ENCODE measurements at regions not wholly inside any gene's neighbourhood (a gene's known extent, or its start where the extent isn't known, plus 50 kb on each side); places are given as distances from the start of the nearest gene placed in this dataset.

DNA sequence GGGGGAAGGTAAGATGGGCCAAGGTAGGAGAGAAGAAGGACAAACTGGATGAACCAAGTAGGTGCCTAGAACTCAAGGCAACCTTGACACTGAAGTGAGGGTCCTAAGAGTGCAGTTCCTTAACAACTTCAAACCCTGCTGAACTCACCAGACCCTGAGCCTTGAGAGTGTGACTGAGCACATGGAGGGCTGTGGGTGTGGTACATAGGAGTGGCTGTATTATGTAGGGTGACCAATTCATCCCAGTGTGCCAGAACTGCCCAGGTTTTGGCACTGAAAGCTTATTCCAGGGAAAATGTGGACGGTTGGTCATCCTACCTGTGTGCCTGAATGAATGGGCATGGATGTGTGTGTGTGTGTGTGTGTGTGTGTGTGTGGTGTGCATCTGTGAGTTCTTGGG, 281.8 kb downstream of the DHX35 start:
- DNase-seq (ENCODE audit: low read depth in 1 of 2, low spot score in 1 of 2), result no peak
- no peak overlapping the region for H3K4me3 ChIP-seq (replicated peaks; ENCODE audit: insufficient read depth, low read length)
- TF ChIP-seq SPI1 (IDR thresholded peaks at IDR 0.05; ENCODE audit: borderline replicate concordance, low read depth), result no peak
- TF ChIP-seq, protein P1, sequence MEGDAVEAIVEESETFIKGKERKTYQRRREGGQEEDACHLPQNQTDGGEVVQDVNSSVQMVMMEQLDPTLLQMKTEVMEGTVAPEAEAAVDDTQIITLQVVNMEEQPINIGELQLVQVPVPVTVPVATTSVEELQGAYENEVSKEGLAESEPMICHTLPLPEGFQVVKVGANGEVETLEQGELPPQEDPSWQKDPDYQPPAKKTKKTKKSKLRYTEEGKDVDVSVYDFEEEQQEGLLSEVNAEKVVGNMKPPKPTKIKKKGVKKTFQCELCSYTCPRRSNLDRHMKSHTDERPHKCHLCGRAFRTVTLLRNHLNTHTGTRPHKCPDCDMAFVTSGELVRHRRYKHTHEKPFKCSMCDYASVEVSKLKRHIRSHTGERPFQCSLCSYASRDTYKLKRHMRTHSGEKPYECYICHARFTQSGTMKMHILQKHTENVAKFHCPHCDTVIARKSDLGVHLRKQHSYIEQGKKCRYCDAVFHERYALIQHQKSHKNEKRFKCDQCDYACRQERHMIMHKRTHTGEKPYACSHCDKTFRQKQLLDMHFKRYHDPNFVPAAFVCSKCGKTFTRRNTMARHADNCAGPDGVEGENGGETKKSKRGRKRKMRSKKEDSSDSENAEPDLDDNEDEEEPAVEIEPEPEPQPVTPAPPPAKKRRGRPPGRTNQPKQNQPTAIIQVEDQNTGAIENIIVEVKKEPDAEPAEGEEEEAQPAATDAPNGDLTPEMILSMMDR (IDR thresholded peaks at IDR 0.05; ENCODE audit: insufficient read depth, low read length), result no peak
- no peak for TF ChIP-seq POLR2AphosphoS5 (IDR thresholded peaks at IDR 0.05; ENCODE audit: low read depth)
- TF ChIP-seq, protein P2, sequence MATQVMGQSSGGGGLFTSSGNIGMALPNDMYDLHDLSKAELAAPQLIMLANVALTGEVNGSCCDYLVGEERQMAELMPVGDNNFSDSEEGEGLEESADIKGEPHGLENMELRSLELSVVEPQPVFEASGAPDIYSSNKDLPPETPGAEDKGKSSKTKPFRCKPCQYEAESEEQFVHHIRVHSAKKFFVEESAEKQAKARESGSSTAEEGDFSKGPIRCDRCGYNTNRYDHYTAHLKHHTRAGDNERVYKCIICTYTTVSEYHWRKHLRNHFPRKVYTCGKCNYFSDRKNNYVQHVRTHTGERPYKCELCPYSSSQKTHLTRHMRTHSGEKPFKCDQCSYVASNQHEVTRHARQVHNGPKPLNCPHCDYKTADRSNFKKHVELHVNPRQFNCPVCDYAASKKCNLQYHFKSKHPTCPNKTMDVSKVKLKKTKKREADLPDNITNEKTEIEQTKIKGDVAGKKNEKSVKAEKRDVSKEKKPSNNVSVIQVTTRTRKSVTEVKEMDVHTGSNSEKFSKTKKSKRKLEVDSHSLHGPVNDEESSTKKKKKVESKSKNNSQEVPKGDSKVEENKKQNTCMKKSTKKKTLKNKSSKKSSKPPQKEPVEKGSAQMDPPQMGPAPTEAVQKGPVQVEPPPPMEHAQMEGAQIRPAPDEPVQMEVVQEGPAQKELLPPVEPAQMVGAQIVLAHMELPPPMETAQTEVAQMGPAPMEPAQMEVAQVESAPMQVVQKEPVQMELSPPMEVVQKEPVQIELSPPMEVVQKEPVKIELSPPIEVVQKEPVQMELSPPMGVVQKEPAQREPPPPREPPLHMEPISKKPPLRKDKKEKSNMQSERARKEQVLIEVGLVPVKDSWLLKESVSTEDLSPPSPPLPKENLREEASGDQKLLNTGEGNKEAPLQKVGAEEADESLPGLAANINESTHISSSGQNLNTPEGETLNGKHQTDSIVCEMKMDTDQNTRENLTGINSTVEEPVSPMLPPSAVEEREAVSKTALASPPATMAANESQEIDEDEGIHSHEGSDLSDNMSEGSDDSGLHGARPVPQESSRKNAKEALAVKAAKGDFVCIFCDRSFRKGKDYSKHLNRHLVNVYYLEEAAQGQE (IDR thresholded peaks at IDR 0.05; ENCODE audit: insufficient replicate concordance, low read depth), result no peak
- TF ChIP-seq GABPA (IDR thresholded peaks at IDR 0.05; ENCODE audit: low read depth), result no peak
- H3K27me3 ChIP-seq (ENCODE audit: insufficient read depth, poor library complexity, severe bottlenecking), result no peaks in the 10 kb centered on the region
- H3K27ac ChIP-seq (replicated peaks), result no peak overlapping the region

DNA sequence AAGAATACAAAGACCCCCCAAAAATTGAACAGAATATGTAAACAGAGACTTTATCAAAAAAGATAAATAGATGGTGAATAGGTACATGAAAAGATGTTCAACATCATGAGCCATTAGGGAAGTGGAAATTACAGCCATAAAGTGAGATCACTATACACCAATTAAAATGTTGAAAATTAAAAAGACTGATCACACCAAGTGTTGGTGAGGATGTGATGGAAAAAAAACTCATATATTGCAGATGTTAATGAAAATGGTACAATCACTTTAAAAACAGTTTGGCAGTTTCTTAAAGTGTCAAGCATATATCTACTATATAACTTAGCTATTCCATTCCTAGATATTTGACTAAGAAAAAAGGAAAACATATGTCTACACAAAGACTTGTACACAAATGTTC, 280.5 kb downstream of the DHX35 start:
- no peak for DNase-seq (ENCODE audit: low read depth in 1 of 2, low spot score in 1 of 2)
- Histone ChIP-seq H3K4me3 (replicated peaks; ENCODE audit: insufficient read depth, low read length) (no peak overlapping the region), H3K27me3 (ENCODE audit: insufficient read depth, poor library complexity, severe bottlenecking) (no peaks in the 10 kb centered on the region), H3K27ac (replicated peaks) (no peak overlapping the region)
- TF ChIP-seq POLR2AphosphoS5 (IDR thresholded peaks at IDR 0.05; ENCODE audit: low read depth), result no peak
- TF ChIP-seq, protein P2 (IDR thresholded peaks at IDR 0.05; ENCODE audit: insufficient replicate concordance, low read depth), result no peak
- no peak for TF ChIP-seq SPI1 (IDR thresholded peaks at IDR 0.05; ENCODE audit: borderline replicate concordance, low read depth)
- TF ChIP-seq, protein P1 (IDR thresholded peaks at IDR 0.05; ENCODE audit: insufficient read depth, low read length), result no peak
- no peak for TF ChIP-seq GABPA (IDR thresholded peaks at IDR 0.05; ENCODE audit: low read depth)

DNA sequence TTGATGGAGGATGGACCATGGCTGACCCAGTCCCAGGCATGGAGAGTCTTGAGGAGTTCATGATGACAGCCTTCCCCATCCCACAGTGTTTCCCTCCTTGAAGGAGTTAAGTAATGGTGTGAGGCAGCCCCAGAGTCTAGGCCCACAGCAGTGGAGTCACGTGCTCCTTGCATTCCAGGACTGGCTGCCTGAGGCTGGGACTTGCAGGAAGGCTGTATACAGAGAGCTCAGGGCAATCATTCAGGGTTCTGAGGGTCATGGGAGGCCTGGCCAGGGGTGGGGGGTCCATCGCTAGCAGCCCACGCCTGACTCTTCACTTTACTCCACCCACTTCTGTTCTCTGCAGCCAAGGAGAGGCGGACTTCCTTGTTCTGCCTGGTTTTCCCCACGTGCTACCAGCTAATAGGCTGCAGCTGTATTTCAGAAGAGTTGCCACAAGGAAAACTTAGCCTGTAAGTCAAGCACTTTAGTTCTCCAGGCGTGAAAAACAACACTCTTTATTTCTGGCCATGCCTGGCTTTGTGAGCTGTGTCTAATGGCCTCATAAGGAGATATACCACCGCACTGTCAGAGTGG, 272.5 kb downstream of the DHX35 start:
- Histone ChIP-seq H3K4me3 (replicated peaks; ENCODE audit: insufficient read depth, low read length) (no peak overlapping the region), H3K27ac (replicated peaks) (no peak overlapping the region), H3K27me3 (ENCODE audit: insufficient read depth, poor library complexity, severe bottlenecking) (no peaks in the 10 kb centered on the region)
- no peak for DNase-seq (ENCODE audit: low read depth in 1 of 2, low spot score in 1 of 2)
- TF ChIP-seq, protein P2 (IDR thresholded peaks at IDR 0.05; ENCODE audit: insufficient replicate concordance, low read depth), result no peak
- TF ChIP-seq POLR2AphosphoS5 (IDR thresholded peaks at IDR 0.05; ENCODE audit: low read depth), result no peak
- TF ChIP-seq GABPA (IDR thresholded peaks at IDR 0.05; ENCODE audit: low read depth), result no peak
- TF ChIP-seq, protein P1 (IDR thresholded peaks at IDR 0.05; ENCODE audit: insufficient read depth, low read length), result no peak
- TF ChIP-seq SPI1 (IDR thresholded peaks at IDR 0.05; ENCODE audit: borderline replicate concordance, low read depth), result no peak
